NCI-H1930 (cell line): ENCODE measurements at regions not wholly inside any gene's neighbourhood (a gene's known extent, or its start where the extent isn't known, plus 50 kb on each side); places are given as distances from the start of the nearest gene placed in this dataset.
"Not testable (repeated sequence)": the region's sequence is repeated elsewhere in the genome, so short reads cannot be mapped to it uniquely, and the experiment has no call there.

Experiments
- DNase-seq, 2 experiments: peaks; one replicate each; lab custom pipeline; 2025; lab: John Stamatoyannopoulos, UW

DNA sequence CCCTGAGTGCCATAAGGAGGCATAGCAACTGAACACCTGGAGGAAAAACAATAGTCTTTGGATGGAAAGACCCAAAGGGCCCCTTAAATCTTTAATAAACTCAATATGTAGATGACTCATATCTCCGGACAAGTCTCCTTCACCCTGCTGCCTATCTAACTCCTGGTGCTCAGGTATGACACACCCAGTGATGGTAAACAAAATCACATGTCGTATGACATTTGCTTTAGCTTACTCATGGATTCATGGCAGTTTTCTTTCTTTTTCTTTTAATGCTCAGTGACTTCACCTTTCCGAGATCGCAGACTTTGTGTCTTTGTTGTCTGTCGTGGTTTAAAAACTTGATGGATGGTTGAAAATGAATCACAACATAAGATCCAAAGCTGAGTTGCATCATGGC lies 208.5 kb upstream of the PROX1 start:
- no peak for DNase-seq

DNA sequence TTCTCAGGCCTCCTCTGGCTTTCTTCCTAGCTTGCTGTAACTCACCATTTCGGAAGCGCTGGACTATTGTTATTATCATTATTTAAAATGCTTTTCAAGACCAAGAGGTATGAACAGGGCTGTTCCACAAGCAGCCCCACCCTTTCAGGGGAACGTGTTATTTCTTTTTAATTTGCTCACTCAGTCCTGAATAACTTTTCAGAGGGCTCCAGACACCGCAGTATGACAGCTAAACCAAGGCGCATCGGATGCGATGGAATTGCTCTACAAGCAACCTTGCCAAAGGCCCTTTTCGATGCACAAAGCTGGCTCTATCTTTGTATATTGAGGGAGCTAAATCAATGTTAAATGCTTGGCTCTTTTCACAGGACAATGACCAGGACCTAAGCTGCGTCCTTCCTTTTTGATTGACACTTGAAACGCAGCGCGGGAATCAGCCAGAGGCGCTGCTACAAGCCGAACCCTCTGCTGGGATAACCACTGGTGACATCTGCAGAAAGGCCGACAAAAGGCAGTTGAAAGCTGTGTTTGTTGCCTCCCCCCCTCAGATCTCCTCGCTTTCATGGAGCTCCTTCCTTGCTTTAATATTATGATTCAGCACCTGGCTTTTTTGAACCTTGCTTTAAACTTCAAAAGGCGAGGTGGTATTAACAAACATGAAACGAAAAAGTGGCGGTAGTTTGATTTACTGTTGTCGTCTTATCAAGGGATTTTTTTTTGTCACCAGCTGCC lies 204.7 kb upstream of the PROX1 start:
- DNase-seq, result no peak

DNA sequence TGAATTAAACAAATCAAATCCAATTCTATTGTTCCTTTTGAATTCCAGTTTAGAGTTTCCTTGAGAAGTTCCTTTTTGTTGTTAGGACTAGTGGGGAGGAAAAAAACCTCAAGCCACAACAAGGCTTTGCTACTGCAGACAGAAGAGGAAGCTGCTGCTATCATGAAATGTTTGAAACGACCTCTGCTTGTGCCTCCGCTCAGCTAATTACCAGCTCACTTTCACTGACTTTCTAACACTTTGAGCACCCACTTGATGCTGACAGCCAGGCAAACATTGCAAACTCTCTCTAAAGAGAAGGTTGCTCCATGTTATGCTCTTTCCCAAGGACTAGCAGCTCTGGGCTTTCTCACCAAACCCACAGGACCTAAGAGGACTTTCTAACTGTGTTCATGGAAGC lies 203.9 kb upstream of the PROX1 start:
- DNase-seq, result no peak

DNA sequence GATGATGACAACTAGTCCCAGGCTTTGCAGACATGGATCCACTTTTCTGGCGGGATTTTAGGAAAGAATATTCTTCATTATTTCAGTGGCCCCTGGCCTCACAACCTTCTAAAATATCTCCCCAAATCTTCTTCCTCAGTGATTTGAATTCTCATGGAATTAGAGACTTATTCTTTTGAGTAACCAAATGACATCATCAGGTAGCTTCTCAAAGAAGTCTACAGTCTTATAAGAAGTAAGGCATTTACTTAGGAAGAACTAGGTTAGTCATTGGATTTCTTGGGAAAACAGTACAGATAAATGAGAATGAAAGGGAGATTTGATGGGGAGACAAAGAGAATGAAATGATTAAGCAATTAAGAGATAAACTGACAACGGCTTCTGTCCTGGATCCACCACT lies 201.1 kb upstream of the PROX1 start:
- no peak for DNase-seq

DNA sequence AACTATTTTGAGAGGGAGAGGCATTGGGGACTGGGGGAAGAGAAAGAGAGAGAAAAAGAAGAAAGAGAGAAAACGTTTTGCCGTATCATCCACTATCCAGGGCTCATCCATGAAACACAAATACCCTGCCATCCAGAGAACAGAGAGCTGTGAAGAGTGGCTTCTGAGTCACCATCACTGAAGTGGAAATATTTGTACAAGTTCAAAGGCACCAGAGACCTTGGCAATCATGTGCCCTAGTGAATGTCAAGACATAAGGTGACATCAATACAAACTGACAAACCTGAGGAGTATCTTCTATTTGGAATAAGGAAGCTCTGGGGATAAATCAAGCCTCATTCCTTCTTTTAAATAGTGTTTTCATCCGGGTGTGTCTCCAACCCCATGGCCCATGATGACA lies 197.2 kb upstream of the PROX1 start:
- DNase-seq, result no peak

DNA sequence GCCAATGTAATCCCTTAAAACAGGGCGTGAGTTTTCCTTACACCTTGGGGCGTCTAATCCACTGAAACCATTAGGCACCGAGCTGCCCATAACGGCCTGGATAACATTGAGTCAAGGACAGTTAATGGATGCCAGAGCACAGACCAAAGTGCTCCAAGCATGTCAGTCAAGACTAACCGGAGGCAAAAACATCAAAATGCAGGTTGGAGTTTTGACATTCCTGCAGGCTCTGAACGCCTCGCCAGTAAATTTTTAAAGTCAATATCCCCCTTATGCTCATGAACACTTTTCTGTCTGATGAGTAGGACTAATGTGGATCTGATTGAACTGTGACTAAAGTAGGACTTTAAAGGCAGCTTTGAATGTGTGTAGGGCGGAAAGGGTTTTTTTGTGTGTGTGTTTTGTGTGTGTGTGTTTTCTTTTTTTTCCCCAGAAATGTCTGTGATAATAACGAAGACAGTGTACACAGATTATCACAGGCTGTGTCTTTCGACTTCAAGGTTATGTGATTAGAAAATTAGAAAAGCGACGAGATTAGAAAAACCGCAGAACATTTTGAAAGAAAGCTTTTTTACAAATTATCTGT lies 194.2 kb upstream of the PROX1 start:
- DNase-seq, result no peak

DNA sequence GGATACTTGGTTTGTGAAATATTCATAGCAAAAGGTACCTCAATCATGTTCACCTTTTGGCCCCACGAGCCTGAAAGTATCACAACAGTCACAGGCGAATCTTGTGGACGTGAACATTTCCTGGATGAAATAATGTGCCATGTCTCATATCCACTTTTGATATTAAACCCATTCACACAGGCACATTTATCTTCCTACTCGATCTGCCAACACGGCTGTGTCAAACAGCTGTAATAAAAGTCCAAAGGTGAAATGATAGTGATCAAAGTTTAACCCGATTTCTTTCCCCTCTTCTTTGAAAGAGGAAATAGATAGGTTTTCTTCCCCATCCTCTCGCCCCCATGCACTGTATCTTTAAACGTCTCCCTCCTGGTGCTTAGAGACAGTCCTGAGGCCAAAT lies 191.2 kb upstream of the PROX1 start:
- no peak for DNase-seq

DNA sequence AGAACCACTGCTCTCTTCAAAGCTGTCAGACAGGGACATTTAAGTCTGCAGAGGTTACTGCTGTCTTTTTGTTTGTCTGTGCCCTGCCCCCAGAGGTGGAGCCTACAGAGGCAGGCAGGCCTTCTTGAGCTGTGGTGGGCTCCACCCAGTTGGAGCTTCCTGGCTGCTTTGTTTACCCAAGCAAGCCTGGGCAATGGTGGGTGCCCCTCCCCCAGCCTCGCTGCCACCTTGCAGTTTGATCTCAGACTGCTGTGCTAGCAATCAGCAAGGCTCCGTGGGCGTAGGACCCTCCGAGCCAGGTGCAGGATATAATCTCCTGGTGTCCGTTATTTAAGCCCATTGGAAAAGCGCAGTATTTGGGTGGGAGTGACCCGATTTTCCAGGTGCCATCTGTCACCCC lies 179.5 kb upstream of the PROX1 start:
- DNase-seq, result not testable (repeated sequence)

DNA sequence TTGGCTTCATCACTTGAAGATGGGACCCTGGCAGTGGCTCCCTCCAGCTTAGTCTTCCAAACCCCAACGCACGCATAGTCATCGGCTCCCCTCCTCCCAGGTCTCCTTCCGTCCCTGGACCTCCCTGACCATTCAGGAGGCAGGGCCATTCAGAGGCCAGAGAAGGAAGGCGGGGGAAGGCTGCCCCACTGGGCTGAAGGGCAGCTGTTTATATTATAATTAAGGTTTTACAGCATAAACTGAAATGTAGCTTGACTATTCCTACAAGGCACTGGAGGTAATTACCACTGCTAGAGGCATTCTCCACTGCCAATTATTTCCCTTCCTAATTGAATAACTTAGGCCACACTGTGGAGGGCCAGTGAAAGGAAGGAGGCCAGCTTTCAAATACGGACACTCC lies 170.6 kb upstream of the PROX1 start:
- no peak for DNase-seq

DNA sequence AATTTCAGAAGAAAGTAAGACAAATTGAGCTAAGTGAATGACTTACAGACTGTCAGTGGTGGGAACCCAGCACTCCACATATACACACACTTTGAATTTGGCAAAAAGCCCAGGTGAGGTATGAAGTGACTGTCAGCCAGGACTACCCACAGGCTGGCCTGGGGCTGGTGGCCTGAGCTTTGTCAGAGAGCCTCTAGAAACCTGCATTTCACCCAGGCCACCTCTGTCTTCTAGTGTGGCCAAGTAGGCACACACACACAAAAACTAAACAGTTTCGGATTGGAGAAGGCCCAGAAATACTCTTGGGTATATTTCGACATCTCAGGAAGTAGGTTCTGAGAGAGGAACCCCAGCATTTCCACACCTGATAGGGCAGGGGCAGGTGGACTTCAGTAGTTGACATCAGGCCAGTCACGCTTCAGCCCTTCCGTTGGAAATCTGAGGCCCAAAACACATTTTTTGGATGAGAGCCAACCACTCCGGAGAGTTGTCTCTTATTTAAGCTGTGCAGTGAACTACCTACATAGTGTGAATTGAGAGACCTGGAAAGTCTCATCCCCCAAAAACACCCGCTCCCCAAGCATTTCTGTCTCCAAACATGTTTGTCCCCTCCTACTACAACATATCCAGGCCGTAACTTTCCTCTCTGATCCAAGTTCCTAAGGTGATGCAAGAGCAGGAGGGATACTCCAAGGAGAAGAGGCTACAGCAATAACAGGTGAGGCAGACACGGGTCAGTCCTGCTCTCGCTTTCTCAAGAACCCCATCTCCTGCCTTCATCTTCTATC lies 167.2 kb upstream of the PROX1 start:
- no peak for DNase-seq

DNA sequence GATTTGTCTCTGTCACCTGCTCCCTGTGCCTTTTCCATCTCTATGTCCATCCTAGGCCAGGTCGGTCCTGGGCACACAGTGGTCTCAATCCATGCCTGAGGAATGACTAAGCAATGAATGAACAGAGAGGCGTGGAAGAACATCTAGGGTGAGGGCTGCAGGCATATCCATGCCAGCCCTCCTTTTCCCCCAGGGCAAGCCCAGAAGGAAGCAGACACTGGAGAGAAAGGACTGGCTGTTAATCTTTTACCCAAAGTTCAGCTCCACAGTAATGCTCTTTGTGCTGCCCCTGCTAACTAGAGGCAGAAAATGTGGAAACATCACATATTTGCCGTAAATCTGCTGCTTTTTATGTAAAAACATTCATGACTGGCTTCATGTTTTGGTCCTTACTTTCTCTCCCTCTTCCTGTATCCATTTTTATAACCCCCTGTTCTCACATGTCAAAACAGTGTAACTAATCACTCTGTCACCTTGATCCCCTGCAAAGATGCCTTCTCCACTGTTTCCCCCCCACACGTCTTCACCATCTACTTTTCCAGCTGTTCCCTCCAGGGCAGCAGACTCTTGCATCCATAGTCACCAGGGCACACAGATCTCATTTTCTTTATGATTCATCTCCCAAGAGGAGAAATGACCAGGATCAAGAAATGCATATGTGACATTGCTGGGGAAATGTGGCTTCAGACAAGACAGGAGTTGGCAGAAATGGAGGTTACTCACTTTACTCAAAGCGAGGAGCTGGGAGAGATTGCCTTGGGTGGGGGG lies 166.4 kb upstream of the PROX1 start:
- no peak for DNase-seq

DNA sequence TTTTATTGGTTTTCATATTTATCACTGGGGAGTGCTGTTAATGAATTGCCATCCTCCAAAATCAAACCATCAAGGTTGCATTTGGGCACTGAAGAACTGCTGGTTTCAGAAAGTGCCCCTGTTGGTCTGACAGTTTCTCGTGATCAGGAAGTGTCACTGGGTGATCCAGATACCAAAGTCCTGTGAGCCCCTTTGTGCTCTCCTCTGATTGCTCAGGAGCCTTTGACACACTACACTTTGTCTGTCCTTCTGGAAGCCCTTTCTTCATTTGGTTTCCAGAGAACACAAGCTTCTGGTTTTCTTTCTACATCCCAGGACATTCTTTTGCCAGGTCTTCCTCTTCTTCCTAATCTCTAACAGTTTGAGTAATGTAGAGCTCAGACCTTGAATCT lies 165.8 kb upstream of the PROX1 start:
- DNase-seq, result no peak

DNA sequence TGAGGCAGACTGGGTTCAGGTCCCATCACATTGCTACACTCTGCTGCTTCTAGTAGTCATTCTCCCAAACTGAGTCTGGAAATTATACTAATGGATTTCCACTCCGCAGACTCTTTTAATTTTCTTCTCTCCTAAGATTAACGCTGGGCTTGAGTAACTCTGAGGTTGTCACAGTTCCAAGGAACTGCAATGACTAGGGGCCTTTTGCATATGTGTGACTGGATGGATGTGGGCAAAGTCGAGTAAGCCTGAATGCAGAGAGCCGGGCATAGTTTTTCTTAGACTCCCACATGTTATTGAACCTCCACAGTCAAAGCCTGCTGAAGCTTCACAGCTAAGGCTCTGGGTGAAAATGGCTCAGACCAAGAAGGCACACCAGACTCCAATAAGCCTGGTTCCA lies 160.9 kb upstream of the PROX1 start:
- DNase-seq, result no peak

DNA sequence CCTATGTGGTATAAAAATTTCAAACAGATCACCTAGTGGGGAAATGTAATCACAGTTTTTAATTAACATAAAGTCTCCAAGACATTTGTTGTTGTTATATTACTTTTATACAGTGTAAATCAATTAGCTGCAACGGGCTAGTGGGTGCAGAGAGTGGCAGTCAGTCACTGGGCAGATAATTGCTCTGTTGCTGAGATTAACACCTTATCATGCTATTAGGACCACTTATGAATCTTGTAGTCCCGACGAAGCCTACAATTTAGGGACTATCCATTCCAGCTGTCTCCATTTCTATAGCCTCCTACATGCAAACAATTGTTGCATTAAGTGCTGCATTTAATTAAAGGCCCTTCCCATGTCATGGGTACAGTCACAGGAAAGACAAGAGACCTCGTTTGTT lies 158.9 kb upstream of the PROX1 start:
- DNase-seq, result no peak

DNA sequence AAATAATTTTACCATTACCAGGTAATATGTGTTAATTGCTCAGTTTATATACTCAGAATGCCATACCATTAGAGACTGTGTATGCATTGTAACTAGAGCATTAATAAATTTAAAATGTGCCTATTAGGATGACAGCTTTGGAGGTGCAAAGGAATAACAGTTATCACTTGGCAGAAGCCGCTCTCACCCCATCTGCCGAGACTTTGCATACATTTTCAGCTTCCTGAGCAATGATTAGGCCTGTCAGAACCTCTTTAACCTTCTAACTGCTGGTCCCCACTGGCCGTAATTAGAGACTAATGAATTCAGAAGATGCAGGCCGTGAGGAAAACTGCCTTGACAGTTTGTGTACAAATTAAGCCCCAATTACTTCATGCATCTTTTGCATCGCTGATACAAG lies 158.0 kb upstream of the PROX1 start:
- no peak for DNase-seq

DNA sequence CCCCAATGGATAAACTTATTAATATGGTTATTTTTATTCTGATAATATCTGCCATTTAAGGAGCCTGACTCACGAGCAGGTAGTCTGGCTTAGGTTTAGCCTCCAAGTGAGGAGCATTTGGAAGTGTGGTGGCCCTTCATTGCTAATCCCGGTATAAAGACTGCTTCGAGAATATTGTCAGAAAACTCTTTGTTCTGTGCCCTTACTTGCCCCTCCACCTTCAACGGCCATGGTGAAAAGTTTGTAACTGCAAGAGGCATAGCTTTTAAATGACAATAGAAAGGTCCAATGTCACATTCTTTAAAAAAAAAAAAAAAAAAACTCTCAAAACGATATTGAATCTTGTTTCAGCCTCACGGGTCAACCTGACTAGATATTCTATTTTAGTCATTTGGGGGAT lies 157.4 kb upstream of the PROX1 start:
- DNase-seq, result no peak

DNA sequence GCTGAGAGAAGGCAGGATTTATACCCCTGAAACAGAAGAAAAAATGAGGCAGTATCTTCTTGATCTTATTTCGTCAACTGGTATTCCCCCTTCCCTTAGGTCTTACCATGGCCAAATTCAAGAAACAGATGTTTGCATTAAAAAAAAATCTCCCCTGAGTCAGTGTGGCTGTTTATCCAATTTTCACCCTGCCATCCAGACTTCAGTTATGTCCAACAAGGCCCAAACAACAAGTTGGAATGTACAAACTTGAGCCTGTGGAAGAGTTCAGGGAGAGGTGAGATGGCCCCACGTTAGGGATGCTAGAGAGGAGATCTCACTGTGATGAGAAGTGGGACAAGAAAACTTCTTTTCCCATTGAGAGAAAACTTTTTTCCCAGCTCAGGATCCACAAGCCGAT lies 147.2 kb upstream of the PROX1 start:
- DNase-seq, result no peak

DNA sequence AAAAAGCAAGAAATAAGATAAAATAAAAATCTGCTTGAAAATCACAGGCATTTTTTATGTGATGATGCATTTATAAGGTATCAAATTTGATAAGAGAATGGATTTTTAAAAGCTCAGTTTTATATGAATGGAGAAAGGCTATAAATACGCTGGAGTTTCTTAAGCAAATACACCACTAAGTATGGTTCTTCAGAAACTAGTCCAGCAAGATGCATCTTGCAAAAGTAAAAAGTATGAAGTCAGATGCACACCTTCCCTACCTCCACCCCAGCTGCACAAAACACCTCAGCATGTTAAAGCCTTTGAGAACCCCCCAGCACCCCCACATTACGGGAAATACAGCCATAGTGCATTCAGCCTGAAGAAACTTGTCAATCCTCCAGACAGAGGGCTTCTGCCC lies 143.1 kb upstream of the PROX1 start:
- no peak for DNase-seq

DNA sequence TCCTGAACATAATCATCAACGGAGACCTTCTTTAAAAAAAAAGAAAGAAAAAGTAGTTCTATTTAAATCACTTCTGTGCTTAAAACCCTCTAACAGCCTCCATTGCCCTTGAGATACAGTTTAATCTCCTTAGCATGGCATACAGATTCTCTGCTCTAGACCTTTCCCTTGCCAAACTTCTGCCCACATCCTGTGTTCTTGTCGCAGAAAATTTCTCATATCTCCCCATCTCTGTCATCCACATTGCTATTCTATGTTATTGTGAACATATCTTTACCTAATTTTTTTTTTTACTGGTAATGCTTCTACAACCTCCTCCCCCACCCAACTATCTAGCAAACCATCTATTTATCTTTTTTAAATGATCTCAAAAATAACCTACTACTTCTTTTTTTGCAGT lies 135.7 kb upstream of the PROX1 start:
- DNase-seq, result no peak

DNA sequence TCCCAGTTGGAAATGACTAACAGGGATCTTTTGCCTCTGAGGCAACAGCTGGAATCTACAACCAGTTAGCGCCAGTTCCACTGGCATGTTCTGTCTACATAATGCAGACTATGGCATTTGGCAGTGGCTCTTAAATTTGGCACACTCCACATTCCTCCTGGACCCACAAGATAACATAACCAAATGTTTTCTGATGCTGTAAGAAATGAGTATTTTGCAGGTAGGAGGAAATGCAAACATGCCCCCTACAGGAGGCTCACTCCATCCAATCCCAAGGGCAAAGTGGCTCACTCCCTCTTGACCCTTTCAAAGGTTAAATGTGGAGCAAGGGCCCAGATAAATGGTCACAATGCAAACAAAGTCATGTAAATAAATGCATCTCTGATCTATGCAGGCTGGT lies 129.2 kb upstream of the PROX1 start:
- DNase-seq, result no peak

DNA sequence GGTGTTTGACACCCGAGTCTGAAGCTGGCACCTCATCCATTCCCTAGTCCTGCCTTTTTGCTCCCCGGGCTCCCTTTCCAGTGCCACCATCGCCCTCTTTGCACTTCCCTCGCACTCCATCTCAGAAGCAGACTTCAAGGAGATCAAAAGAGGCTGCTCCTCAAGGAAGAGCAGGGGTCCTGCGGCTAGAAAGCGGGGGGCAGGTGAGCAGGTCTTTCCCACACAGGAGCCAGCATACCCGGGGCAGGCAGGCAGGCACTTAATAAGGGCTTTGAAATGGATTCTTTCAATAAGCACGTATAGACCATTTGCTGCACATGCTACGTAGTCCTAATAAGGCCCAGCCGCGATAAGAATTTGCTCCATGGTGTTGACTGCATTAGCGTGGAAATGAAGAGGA lies 125.9 kb upstream of the PROX1 start:
- DNase-seq, result no peak

DNA sequence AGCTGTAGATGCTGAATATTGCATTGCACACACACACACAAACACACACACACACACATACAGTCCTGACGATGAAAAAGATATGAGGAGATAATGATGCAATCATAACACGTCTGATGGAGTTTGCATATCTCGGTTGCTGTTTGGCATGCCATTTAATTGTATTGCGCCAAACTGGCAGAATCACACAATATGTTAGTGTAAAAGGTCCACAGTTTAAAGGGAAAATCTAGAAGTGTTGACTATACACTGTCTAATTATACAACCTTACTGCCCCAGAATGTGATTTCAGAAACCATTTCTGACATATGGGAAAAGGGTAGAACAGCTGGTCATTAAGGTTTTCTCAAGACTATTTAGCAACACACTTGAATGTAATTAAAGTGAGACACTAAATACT lies 123.7 kb upstream of the PROX1 start:
- DNase-seq, result no peak

DNA sequence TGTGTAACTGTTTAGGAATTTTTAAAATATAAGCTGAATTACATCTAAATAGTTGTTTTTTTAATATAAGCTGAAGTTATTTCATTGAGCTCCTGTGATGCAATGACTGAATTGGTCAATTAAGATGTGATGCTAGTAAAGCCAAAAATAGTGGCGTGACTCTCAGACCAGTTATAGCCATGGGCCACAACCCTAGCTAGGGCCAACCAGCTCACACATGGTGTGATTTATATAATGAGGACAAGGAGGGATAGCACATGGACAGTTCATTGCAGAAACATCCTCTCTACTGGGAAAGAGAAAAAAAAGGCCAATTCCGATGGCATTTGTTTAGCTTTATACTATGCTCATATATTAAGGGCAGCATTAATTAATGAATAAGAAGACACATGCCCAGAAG lies 119.3 kb upstream of the PROX1 start:
- no peak for DNase-seq
